GM21737 (cell line): ENCODE measurements at regions not wholly inside any gene's neighbourhood (a gene's known extent, or its start where the extent isn't known, plus 50 kb on each side); places are given as distances from the start of the nearest gene placed in this dataset.
"Not testable (repeated sequence)": the region's sequence is repeated elsewhere in the genome, so short reads cannot be mapped to it uniquely, and the experiment has no call there.

Experiments used
- ATAC-seq: cut with Tn5 transposase; IDR thresholded peaks from one replicate; pipeline ENCODE4 v1.9.1; 2021; ENCODE audit warnings: mild to moderate bottlenecking, moderate library complexity; ENCODE audit not compliant: unreplicated experiment

DNA sequence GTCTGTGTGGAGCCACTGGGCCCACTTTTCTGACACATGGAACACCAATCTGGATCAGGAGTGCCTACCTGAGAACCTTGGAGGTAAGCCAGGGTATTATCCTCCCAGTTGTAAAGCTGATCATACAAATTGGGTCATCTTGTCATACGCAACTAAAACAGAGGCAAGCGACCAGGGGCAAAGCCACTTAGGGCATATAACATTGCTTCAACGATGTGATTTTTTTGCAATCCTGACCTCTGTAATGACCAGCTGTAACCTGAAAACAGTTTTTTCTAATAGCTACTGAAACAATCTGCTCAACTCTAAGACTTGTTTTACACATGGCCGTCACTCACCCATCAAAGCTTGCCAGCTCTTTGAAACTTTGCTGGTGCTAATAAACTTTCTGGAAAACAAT lies 261.5 kb upstream of the AGTR2 start:
- ATAC-seq: no peak

GRCh38 chrX:115911967-115912366 lies 258.6 kb upstream of the AGTR2 start:
- no peak for ATAC-seq

DNA sequence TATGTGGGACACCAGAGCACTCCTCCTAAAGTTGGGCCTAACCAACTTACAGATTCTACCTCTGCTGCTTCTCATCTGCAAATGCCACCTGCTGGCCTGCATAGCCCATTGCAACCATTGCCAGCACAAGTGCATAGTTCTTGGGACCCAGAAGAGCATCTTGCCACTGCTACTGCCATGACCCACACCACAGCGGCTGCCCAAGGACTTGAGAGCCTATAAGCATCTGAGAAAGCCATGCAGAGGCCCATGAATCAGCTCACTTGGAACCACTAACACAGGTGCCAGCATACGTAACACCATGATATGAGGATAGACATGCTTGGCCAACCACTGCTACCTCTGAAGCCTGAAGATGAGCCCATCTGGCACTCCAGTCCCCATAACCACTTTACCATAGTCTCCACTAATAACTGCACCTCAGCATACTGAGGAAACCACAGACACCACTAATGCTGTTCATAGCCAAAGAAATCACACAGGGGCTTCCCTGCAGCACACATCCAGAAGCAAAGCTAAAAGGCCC lies 258.1 kb upstream of the AGTR2 start:
- peak; percentile 96 for ATAC-seq

GRCh38 chrX:115913575-115913974 lies 257.0 kb upstream of the AGTR2 start:
- ATAC-seq: peak; percentile 49

DNA sequence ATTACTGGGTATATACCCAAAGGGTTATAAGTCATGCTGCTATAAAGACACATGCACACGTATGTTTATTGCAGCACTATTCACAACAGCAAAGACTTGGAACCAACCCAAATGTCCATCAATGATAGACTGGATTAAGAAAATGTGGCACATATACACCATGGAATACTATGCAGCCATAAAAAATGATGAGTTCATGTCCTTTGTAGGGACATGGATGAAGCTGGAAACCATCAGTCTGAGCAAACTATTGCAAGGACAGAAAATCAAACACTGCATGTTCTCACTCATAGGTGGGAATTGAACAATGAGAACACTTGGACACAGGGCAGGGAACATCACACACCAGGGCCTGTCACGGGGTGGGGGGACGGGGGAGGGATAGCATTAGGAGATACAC lies 254.9 kb upstream of the AGTR2 start:
- ATAC-seq: not testable (repeated sequence)

DNA sequence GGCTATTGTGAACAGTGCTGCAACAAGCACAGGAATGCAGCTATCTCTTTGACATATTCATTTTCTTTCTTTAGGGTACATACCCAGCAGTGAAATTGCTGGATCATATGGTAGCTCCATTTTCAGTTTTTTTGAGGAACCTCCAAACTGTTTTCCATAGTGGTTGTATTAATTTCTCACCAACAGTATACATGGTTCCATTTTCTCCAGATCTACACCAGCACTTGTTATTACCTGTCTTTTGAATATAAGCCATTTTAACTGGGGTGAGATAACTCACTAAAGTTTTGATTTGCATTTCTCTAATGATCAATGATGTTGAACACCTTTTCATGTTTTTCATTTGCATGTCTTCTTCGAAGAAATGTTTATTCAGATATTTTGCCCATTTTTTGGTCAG lies 241.1 kb upstream of the AGTR2 start:
- ATAC-seq: no peak

- no peak for ATAC-seq
These were observed 234.5 kb upstream of the AGTR2 start for GRCh38 chrX:115936008-115936407.

GRCh38 chrX:115939070-115939469 lies 231.5 kb upstream of the AGTR2 start:
- ATAC-seq: peak; percentile 68

- no peak for ATAC-seq
These were observed 230.8 kb upstream of the AGTR2 start for GRCh38 chrX:115939636-115940160.

DNA sequence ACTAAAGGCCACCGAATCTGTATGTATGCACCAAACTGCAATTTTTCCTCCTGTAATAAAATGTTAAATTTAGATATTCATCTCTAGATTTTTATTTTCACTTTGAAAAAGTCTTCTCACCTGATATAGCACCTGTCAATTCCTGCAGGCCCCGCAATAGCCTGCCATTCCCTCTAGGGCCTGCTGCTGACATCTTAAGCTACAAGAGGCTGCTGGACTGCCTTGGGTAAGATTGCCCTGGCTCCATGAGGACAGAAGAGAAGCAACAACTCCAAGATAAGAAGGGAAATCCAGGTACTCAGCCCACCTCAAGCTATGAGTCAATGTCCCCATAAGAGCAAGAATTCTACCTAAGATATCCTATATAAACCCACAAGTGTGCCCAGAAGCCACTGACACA lies 230.2 kb upstream of the AGTR2 start:
- ATAC-seq: peak; percentile 27

DNA sequence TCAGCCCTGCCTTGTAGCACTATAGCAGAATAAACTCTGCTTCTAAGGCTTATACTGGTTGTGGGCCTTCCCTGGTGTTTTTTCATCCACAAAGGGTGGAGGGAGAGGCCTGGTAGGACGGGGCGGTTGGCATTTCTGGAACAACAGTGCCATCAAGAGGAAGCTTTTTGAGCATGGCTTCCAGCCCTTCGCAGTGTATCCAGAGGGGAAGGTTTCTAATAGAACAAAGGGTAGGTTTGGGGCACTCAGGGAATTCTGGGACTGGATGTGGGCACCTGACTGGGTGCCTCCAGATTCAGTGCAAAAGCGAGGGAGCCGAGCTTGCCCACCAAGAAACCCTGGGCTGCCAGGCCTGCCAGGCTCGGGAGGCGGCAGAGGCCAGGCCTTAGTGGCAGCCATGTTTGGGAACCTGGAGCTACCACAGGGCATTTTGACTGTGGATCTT lies 229.6 kb upstream of the AGTR2 start:
- peak; percentile 60 for ATAC-seq

- ATAC-seq: no peak
These were observed 229.2 kb upstream of the AGTR2 start for GRCh38 chrX:115941388-115941787.

DNA sequence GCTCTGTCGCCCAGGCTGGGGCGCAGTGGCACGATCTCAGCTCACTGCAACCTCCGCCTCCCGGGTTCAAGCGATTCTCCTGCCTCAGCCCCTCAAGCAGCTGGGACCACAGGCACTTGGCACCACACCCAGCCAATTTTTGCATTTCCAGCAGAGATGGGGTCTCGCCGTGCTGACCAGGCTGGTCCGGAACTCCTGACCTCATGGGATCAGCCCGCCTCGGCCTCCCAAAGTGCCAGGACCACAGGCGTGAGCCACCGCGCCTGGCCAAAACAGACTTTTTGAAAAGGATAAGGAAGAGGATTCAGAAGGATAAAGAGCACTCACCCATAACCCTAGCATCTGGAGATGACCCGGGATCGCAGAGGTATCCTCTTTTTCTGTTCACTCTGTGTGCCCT lies 224.5 kb upstream of the AGTR2 start:
- ATAC-seq: no peak

DNA sequence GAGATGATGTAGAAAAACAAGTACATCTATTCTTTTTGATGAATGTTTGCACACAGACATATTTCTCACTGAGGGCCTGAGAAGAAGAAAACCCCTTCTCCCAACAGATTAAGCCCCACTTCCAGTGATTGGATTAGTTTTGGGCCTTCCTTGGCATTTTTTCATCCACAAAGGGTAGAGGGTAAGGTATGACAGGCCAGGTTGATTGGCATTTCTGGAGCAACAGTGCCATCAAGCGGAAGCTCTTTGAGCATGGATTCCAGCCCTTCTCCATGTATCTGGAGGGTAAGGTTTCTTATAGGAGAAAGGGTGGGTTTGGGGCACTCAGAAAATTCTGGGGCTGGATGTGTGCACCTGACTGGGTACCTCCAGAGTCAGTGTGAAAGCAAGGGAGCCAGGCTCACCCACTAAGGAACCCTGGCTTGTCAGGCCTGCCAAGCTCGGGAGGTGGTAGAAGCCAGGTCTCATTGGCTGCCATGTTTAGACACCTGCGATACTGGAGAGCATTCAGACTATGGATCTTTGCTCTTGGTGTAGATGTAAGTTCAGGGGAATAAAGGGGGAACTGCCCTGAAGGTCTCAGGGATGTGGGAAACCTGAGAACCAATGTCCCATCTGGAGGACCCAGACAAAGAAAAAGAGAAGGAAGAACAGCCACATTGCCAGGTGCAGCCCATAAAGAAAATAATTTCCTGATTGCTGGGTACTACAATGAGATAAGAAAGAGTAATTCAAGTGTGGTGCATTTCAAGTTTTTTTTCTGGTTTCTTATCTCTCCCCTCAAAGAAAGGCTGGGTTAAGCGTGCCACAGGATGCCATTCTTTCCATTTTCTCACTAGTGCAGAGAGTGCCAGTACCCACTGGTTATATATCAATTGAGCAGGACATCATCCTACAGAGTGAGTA lies 222.3 kb upstream of the AGTR2 start:
- ATAC-seq: no peak

DNA sequence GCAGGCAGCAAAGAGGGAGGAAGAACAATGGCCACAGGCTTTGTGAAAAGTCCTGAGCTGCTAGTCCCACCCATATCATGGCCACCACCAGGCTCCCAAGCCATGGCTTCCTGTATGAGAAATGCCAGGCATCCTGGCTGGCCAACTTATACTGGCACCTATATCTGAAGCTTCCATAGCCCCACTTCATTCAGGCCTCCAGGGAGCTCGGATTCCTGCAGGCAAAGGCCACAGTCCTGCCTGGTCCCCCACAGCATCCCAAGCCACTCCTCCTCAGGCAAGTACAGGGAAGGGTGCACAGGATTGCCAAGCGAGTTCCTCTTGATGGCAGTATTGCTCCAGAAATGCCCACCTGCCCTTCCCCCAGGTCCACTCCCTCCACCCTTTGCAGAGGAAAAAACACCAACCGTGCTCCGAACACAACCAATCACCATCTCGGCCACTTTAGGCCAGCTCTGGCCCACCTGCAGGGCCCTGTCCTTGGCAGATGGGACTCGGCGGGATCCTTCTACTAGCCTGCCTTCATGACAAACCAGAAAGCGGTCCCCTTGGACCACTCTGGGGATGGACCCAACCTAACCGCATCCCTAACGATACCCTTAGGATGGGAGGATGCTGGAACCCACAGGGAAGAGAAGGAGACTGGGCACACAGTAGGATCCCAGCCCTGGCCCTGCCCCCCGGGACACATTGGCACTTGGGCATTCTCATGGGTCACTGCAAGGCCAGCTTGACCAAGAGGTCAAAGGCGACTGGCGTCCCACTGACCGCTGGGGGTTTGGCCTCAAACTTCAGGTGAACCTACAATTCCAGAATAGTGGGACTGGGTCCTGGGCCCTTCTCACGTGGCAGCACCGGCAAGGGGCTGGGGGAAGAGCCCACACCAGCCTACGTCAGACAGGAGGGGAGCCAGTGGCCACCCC lies 220.4 kb upstream of the AGTR2 start:
- no peak for ATAC-seq

DNA sequence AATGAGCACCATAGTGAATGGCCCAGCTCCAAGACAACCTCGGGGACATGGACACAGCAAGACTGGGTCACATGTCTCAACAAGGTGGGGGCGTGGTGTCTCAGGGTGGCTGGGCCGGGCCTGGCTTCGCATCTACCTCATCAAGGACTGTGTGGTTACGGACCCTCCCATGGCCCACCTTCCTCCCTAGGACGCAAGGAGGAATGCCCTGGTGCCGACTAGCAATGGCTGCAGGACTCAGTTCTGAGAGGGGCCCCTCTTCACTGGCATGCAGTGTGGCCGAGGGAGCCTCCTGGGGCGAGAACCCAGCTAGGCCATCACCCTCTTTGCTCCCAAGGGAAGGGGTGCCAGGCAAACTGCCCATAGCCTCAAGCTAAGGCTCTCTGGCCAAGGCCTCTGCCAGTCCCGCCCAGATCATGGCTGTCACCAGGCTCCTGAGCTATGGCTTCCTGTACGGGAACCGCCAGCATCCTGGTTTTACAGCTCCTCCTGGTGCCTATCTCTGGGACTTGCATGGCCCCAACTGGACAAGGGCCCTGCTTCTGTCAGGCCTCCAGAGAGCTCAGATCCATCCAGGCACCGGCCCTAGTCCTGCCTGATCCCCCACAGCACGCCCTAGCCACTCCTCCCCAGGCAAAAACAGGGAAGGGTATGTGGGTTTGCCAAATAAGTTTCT lies 218.0 kb upstream of the AGTR2 start:
- ATAC-seq: no peak

- no peak for ATAC-seq
These were observed 212.6 kb upstream of the AGTR2 start for GRCh38 chrX:115957862-115958490.

GRCh38 chrX:115958687-115959359 lies 211.7 kb upstream of the AGTR2 start:
- ATAC-seq: no peak

DNA sequence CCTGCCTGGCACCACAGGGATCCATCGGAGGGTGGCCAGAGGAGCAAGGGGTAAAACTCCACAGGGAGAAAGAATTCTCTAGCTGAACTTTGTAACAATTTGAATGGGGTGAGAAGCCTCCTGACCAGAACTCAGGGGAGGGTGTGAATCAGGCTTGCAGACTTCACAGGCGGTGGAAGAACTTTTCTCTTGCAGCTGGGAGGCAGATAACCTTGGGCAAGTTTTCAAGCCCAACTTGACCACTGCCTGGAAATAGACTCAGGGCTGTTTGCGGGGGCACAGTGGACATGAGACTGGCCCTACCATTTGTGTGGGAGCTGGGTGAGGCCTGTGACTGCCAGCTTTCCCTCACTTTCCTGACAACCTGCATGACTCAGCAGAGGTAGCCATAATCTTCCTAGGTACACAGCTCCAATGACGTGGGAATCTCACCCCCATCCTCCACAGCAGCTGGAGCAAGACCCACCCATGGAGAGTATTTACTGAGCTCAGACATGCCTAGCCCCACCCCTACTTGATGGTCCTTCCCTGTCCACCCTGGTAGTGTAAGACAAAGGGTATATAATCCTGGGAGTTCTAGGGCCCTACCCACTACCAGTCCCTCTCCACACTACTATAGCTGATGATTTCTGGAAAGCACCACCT lies 210.0 kb upstream of the AGTR2 start:
- ATAC-seq: no peak
